Activated B cell treated with CpG ODN at 0.5 μM for 24 hours (primary cell): ENCODE measurements at regions not wholly inside any gene's neighbourhood (a gene's known extent, or its start where the extent isn't known, plus 50 kb on each side); places are given as distances from the start of the nearest gene placed in this dataset.

Experiments
- ATAC-seq: fragments of 200-7000 bp; cut with Tn5 transposase; one replicate; pipeline ENCODE4 v1.10.0; 2021; ENCODE audit warnings: low read depth, mild to moderate bottlenecking, moderate library complexity
- CTCF ChIA-PET: fragments of 350-600 bp; sonication (Branson Sonifier 250); formaldehyde crosslinking; loops from one replicate; lab custom pipeline; 2021; ENCODE audit warnings: antibody characterized with exemption; lab: Charles Lee
- POLR2A ChIA-PET: fragments of 350-600 bp; sonication (Branson Sonifier 250); formaldehyde crosslinking; loops from one replicate; lab custom pipeline; 2021; ENCODE audit warnings: antibody characterized with exemption; lab: Charles Lee
- DNase-seq: peaks from one replicate; pipeline ENCODE4 v3.0.0; 2022
- H3K27ac Mint-ChIP-seq: one replicate; pipeline ENCODE4 v1.8.0; 2020; ENCODE audit warnings: mixed read lengths
- H3K27me3 Mint-ChIP-seq: one replicate; pipeline ENCODE4 v1.8.0; 2021; ENCODE audit warnings: mixed read lengths
- H3K36me3 Mint-ChIP-seq: one replicate; pipeline ENCODE4 v1.8.0; 2021; ENCODE audit warnings: low read depth, mixed read lengths
- H3K4me1 Mint-ChIP-seq: one replicate; pipeline ENCODE4 v1.8.0; 2021; ENCODE audit warnings: mixed read lengths
- H3K4me3 Mint-ChIP-seq: one replicate; pipeline ENCODE4 v1.8.0; 2020; ENCODE audit warnings: mild to moderate bottlenecking, mixed read lengths
- H3K9me3 Mint-ChIP-seq: one replicate; pipeline ENCODE4 v1.8.0; 2020; ENCODE audit warnings: mixed read lengths
- CTCF ChIP-seq: fragments of 200-600 bp; IDR thresholded peaks from one replicate; pipeline ENCODE4 v1.8.0; 2022; ENCODE audit warnings: antibody characterized with exemption, mild to moderate bottlenecking
- intact Hi-C: fragments of 100-400 bp; cut with micrococcal nuclease; formaldehyde crosslinking; loops from one replicate; pipeline ENCODE4 v1.15.1; 2024

GRCh38 chr13:78971355-78972025 is 312.5 kb upstream of the OBI1 start:
- no peaks in the 10 kb centered on the region for H3K36me3 Mint-ChIP-seq
- no peak for ATAC-seq
- ChIA-PET POLR2A (no interaction called here), CTCF (interaction anchor here (1.9 kb wide), 1 partner anchor 834 kb away, joined by 4 read pairs; no protein-coding TSS in a partner anchor)
- no peak for TF ChIP-seq CTCF
- H3K4me3 Mint-ChIP-seq: no peak overlapping the region
- H3K4me1 Mint-ChIP-seq: no peaks in the 10 kb centered on the region
- no peak for DNase-seq
- H3K9me3 Mint-ChIP-seq: peaks cover 3% of the 10 kb centered on the region
- H3K27me3 Mint-ChIP-seq: peaks cover 12% of the 10 kb centered on the region
- intact Hi-C loops: loop anchor here (10.0 kb wide), 1 partner anchor 573 kb away; no protein-coding TSS in a partner anchor
- H3K27ac Mint-ChIP-seq: no peak overlapping the region

GRCh38 chr13:78960881-78961280 is 301.9 kb upstream of the OBI1 start:
- ATAC-seq (no peak), DNase-seq (no peak)
- intact Hi-C loops: no loop called here
- POLR2A ChIA-PET: no interaction called here
- H3K27ac Mint-ChIP-seq: no peak overlapping the region
- CTCF ChIA-PET: no interaction called here
- H3K9me3 Mint-ChIP-seq: no peaks in the 10 kb centered on the region
- no peak for TF ChIP-seq CTCF
- H3K4me3 Mint-ChIP-seq: no peak overlapping the region
- no peaks in the 10 kb centered on the region for H3K4me1 Mint-ChIP-seq
- peaks cover 9% of the 10 kb centered on the region for H3K27me3 Mint-ChIP-seq
- no peaks in the 10 kb centered on the region for H3K36me3 Mint-ChIP-seq

- Mint-ChIP-seq H3K27me3 (peaks cover 9% of the 10 kb centered on the region), H3K27ac (no peak overlapping the region), H3K4me1 (no peaks in the 10 kb centered on the region), H3K36me3 (no peaks in the 10 kb centered on the region), H3K9me3 (no peaks in the 10 kb centered on the region), H3K4me3 (no peak overlapping the region)
- ChIA-PET CTCF (no interaction called here), POLR2A (no interaction called here)
- ATAC-seq (no peak), DNase-seq (no peak)
- intact Hi-C loops: no loop called here
- TF ChIP-seq CTCF: no peak
Observed at GRCh38 chr13:78958006-78958405, 299.1 kb upstream of the OBI1 start.

- intact Hi-C loops: no loop called here
- no peak for TF ChIP-seq CTCF
- ATAC-seq (no peak), DNase-seq (no peak)
- Mint-ChIP-seq H3K9me3 (no peaks in the 10 kb centered on the region), H3K27me3 (peaks cover 4% of the 10 kb centered on the region), H3K27ac (no peak overlapping the region), H3K4me1 (no peaks in the 10 kb centered on the region), H3K36me3 (no peaks in the 10 kb centered on the region), H3K4me3 (no peak overlapping the region)
- ChIA-PET POLR2A (no interaction called here), CTCF (no interaction called here)
Observed at GRCh38 chr13:78940455-78941130, 281.6 kb upstream of the OBI1 start.

GRCh38 chr13:78934336-78934735 is 275.4 kb upstream of the OBI1 start:
- Mint-ChIP-seq H3K9me3 (no peaks in the 10 kb centered on the region), H3K4me3 (no peak overlapping the region), H3K27ac (no peak overlapping the region), H3K27me3 (no peaks in the 10 kb centered on the region), H3K4me1 (no peaks in the 10 kb centered on the region), H3K36me3 (no peaks in the 10 kb centered on the region)
- CTCF ChIA-PET: no interaction called here
- DNase-seq: no peak
- no peak for TF ChIP-seq CTCF
- intact Hi-C loops: no loop called here
- POLR2A ChIA-PET: no interaction called here
- no peak for ATAC-seq
